LNCAP (cell line): ENCODE measurements at regions not wholly inside any gene's neighbourhood (a gene's known extent, or its start where the extent isn't known, plus 50 kb on each side); places are given as distances from the start of the nearest gene placed in this dataset.

Source experiments
- CTCF ChIP-seq: fragments of 450-650 bp; IDR thresholded peaks from 2 replicates; pipeline ENCODE4 v1.5.1; 2017; ENCODE audit warnings: mild to moderate bottlenecking

DNA sequence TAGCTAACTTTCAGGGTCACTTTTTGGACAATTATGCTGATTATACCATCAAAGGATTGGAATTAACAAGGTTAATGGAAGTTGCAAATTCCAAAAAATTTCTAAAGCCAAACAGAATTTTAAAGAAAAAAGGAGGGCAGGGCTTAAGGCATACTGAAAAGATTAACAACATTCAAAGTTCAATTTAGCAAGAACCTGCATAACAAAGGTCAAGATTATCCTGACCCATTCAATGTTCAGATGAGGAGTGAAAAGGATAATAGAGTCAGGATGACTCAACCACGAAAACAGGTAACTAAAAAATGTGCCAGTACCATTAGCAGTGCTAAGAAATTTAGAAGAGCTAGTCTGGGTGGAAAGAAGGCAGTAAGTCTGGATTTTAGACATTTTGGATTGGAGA, 139.8 kb upstream of the HNMT start:
- TF ChIP-seq CTCF, result no peak

DNA sequence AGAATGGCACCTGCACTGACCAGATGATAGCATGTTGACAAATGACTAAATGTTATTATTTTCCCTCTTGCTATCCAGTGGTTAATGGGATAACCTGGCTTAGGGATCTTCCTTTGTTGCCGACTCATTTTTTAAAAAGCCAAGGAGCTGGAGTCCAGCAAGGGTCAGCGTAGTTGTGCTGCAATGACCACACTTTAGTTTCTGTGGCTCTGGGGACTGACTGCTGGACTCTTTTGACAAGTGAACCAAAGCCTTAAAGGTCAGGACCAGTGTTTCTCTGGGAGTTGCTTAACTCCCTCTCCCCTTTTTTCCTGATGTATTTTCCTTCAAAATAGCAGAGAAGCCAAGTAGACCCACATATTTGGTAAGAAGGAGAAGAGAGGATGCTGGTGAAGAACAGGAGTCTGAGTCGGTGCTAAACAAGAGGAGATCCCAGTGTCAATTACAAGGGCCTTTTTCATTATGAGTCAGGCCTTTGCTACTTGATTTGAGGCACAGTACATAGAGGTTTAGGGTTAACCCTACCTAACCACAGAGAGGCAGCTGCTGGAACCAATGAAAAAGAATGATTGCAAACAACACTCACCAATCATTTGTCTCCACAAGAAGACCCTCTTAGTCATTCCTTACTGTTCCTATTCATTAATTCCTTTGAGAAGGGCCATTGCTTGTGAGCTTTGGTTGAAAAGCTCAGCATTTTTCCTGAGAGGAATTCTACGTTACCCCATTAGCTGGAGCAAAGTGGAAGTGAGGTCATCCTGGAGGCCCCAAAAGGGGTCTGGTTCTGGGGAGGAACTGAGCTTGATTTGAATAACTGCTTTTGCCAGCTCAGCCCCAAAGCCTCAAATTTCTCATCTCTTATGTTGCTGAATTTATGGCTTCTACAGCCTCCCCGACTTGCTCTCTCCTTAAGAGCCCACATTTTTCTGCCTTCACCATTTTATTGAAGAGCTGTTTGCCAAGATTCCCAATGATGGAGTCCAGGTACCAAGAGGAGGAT, 137.6 kb upstream of the HNMT start:
- TF ChIP-seq CTCF, result no peak

GRCh38 chr2:137828624-137829023, 135.6 kb upstream of the HNMT start:
- no peak for TF ChIP-seq CTCF

DNA sequence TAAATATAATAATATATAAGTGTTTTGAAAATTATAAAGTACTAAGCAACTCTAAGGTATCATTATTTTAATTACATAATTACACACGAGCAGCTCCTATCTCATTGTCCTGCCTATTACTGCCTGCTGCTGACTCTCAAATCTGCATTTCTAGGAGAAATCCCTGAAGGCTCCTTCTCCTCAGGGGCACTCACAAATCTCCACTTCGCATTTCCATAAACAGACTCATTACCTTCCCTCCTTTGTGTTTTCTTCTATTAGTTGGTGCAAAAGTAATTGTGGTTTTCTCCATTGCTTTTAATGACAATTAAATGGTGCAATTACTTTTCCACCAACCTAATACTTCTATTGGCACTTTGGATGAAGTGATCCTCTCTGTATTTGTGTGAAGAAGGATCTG, 135.0 kb upstream of the HNMT start:
- no peak for TF ChIP-seq CTCF

DNA sequence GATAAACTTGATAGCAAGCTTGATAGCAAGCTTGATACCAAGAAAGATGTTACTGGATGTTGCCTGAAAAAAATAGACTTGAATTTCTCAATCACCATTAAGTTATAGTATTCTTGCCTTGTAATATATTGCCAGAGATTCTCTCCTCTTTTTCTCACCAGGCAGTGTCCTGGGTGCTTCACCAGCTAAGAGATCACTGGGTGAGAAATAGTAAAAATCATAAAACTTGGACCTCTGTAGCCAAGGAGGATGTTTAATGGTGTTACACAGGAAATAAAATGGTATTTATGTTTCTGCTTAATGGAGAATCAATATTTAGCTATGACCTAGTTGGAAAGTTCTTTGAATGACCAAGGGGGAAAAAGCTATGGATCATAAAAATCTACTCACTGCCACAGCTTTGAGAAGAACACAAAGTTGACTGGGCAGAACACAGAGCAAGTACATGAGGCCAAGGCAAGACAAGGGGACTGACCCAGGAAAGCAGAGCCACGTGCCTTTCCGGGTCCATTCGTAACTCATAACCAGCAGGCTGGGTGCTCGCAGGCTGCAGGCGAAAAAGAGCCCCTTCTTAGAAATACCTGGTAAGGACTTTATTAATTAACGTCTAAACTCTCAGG, 129.4 kb upstream of the HNMT start:
- no peak for TF ChIP-seq CTCF

GRCh38 chr2:137836671-137837070, 127.6 kb upstream of the HNMT start:
- TF ChIP-seq CTCF, result no peak

GRCh38 chr2:137837830-137838229, 126.4 kb upstream of the HNMT start:
- TF ChIP-seq CTCF, result no peak
